GM23248 (cell line): ENCODE measurements at regions not wholly inside any gene's neighbourhood (a gene's known extent, or its start where the extent isn't known, plus 50 kb on each side); places are given as distances from the start of the nearest gene placed in this dataset.

Experiments used
- EZH2 ChIP-seq: fragments of 200-600 bp; sonication (generic); IDR thresholded peaks from 2 replicates; pipeline ENCODE4 v1.6.1; 2018; ENCODE audit warnings: antibody characterized with exemption, mild to moderate bottlenecking; ENCODE audit not compliant: insufficient read depth, poor library complexity, severe bottlenecking
- EZH2phosphoT487 ChIP-seq: fragments of 200-600 bp; sonication (generic); IDR thresholded peaks from 2 replicates; pipeline ENCODE4 v1.6.1; 2018; ENCODE audit warnings: antibody characterized with exemption, moderate library complexity, mild to moderate bottlenecking, low read depth; ENCODE audit not compliant: insufficient read depth

GRCh38 chr12:97046901-97047300 is 139.8 kb downstream of the NEDD1 start:
- TF ChIP-seq EZH2phosphoT487 (no peak), EZH2 (no peak)
